Endodermal cell (in vitro differentiated cells): ENCODE measurements at regions not wholly inside any gene's neighbourhood (a gene's known extent, or its start where the extent isn't known, plus 50 kb on each side); places are given as distances from the start of the nearest gene placed in this dataset.

Experiments
- DNase-seq: peaks from one replicate; pipeline ENCODE4 v3.0.0-alpha.2; 2017
- H3K27ac ChIP-seq: 2 replicates; pipeline ENCODE4 v1.5.1; 2013; ENCODE audit warnings: mild to moderate bottlenecking, low read depth, low read length, moderate library complexity
- H3K27me3 ChIP-seq: 2 replicates; pipeline ENCODE4 v1.6.1; 2013; ENCODE audit warnings: mild to moderate bottlenecking, low read length, moderate library complexity; ENCODE audit not compliant: insufficient read depth, control insufficient read depth, poor library complexity, severe bottlenecking
- H3K36me3 ChIP-seq: 2 replicates; pipeline ENCODE4 v1.7.0; 2013; ENCODE audit warnings: mild to moderate bottlenecking, low read length, moderate library complexity; ENCODE audit not compliant: control insufficient read depth, insufficient read depth
- H3K4me1 ChIP-seq: one replicate; pipeline ENCODE4 v1.7.0; 2013; ENCODE audit warnings: low read length; ENCODE audit not compliant: control insufficient read depth, insufficient read depth
- H3K4me3 ChIP-seq: 2 replicates; pipeline ENCODE4 v1.5.1; 2013; ENCODE audit warnings: mild to moderate bottlenecking, low read length, moderate library complexity
- H3K9ac ChIP-seq: 2 replicates; pipeline ENCODE4 v1.6.1; 2013; ENCODE audit warnings: mild to moderate bottlenecking, low read length, moderate library complexity; ENCODE audit not compliant: poor library complexity, severe bottlenecking; ENCODE audit errors: extremely low read depth
- H3K9me3 ChIP-seq: 2 replicates; pipeline ENCODE4 v1.6.1; 2013; ENCODE audit warnings: mild to moderate bottlenecking, low read length, moderate library complexity; ENCODE audit not compliant: control insufficient read depth
- H3K27ac Mint-ChIP-seq: 2 replicates; pipeline ENCODE4 v1.8.0; 2020; ENCODE audit warnings: mixed read lengths
- H3K27me3 Mint-ChIP-seq: 2 replicates; pipeline ENCODE4 v1.8.0; 2021; ENCODE audit warnings: mild to moderate bottlenecking, mixed read lengths; ENCODE audit not compliant: insufficient read depth
- H3K36me3 Mint-ChIP-seq: 2 replicates; pipeline ENCODE4 v1.8.0; 2020; ENCODE audit warnings: low read depth, mixed read lengths
- H3K4me1 Mint-ChIP-seq: 2 replicates; pipeline ENCODE4 v1.8.0; 2020; ENCODE audit warnings: mixed read lengths
- H3K4me3 Mint-ChIP-seq: 2 replicates; pipeline ENCODE4 v1.8.0; 2020; ENCODE audit warnings: mild to moderate bottlenecking, moderate library complexity, mixed read lengths
- H3K9me3 Mint-ChIP-seq: 2 replicates; pipeline ENCODE4 v1.8.0; 2020; ENCODE audit warnings: mild to moderate bottlenecking, mixed read lengths
- CTCF ChIP-seq: fragments of 200-600 bp; sonication (generic); conservative IDR thresholded peaks from 2 replicates; pipeline ENCODE4 v1.5.0; 2021; ENCODE audit warnings: antibody characterized with exemption, mild to moderate bottlenecking
- WGBS, 2 experiments: methylation state at CpG; one replicate each; pipeline versions ENCODE4 v1.1.5 to v1.1.7; 2013; ENCODE audit warnings: missing lambda C conversion rate in 2 of 2, mixed read lengths in 1 of 2; ENCODE audit not compliant: insufficient coverage in 1 of 2, insufficient read length in 1 of 2; 5-methylcytosine and 5-hydroxymethylcytosine counted together

GRCh38 chr12:107495604-107496003 is 190.0 kb upstream of the PWP1 start:
- Mint-ChIP-seq H3K4me1 (no peaks in the 10 kb centered on the region), H3K36me3 (no peaks in the 10 kb centered on the region), H3K9me3 (peaks cover 3% of the 10 kb centered on the region), H3K27me3 (peaks cover 11% of the 10 kb centered on the region), H3K4me3 (no peak overlapping the region), H3K27ac (no peak overlapping the region)
- Histone ChIP-seq H3K9me3 (no peaks in the 10 kb centered on the region), H3K27me3 (no peaks in the 10 kb centered on the region), H3K9ac (no peak overlapping the region), H3K27ac (no peak overlapping the region), H3K4me3 (no peak overlapping the region), H3K4me1 (no peaks in the 10 kb centered on the region), H3K36me3 (no peaks in the 10 kb centered on the region)
- no peak for DNase-seq
- 90 to 100% methylated on average over 2 of the region's 2 CpGs for WGBS, 2 experiments
- TF ChIP-seq CTCF, result no peak

GRCh38 chr12:107497231-107497630 is 188.4 kb upstream of the PWP1 start:
- Mint-ChIP-seq H3K4me3 (no peak overlapping the region), H3K27ac (no peak overlapping the region), H3K27me3 (peaks cover 14% of the 10 kb centered on the region), H3K4me1 (no peaks in the 10 kb centered on the region), H3K36me3 (no peaks in the 10 kb centered on the region), H3K9me3 (peaks cover 3% of the 10 kb centered on the region)
- TF ChIP-seq CTCF, result no peak
- WGBS, 2 experiments, result 80 to 95% methylated on average over 1 to 2 of the region's 2 CpGs
- Histone ChIP-seq H3K4me1 (no peaks in the 10 kb centered on the region), H3K9ac (no peak overlapping the region), H3K27ac (no peak overlapping the region), H3K4me3 (no peak overlapping the region), H3K27me3 (no peaks in the 10 kb centered on the region), H3K36me3 (no peaks in the 10 kb centered on the region), H3K9me3 (no peaks in the 10 kb centered on the region)
- DNase-seq, result no peak

GRCh38 chr12:107500307-107500706 is 185.3 kb upstream of the PWP1 start:
- H3K36me3 ChIP-seq, result no peaks in the 10 kb centered on the region
- no peak overlapping the region for H3K9ac ChIP-seq
- no peaks in the 10 kb centered on the region for H3K4me1 ChIP-seq
- no peak for DNase-seq
- H3K36me3 Mint-ChIP-seq, result no peaks in the 10 kb centered on the region
- H3K4me1 Mint-ChIP-seq, result no peaks in the 10 kb centered on the region
- no peak overlapping the region for H3K27ac ChIP-seq
- H3K9me3 ChIP-seq, result no peaks in the 10 kb centered on the region
- peaks cover 3% of the 10 kb centered on the region for H3K9me3 Mint-ChIP-seq
- H3K4me3 ChIP-seq, result no peak overlapping the region
- no peaks in the 10 kb centered on the region for H3K27me3 ChIP-seq
- WGBS, 2 experiments, result 83 to 84% methylated on average over 4 to 6 of the region's 6 CpGs
- peaks cover 7% of the 10 kb centered on the region for H3K27me3 Mint-ChIP-seq
- no peak for TF ChIP-seq CTCF
- H3K27ac Mint-ChIP-seq, result no peak overlapping the region
- no peak overlapping the region for H3K4me3 Mint-ChIP-seq
